CD4-positive, alpha-beta T cell treated with Interleukin-4 for 4 hours (primary cell): ENCODE measurements at regions not wholly inside any gene's neighbourhood (a gene's known extent, or its start where the extent isn't known, plus 50 kb on each side); places are given as distances from the start of the nearest gene placed in this dataset.

Source experiments
- DNase-seq: peaks from one replicate; pipeline ENCODE4 v3.0.0-alpha.2; 2020

DNA sequence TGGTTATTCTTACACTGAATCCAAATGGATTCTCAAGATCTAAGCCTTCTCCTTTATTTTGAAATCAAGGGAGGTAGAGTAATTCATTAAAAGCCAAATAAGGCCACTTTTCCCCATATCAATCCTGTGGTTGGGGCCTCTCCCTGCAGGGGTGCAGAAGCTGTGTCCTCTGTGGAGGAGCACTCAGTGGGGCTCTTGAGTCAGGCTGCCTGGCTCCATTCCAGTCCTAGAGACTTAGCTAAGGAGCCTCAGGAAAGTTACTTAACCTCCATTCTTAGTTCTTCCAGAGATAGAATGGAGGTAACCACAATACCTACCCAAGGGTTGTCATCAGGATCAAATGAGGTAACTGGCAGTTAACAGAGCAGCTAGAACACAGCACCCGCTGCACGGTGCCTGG is 564.3 kb downstream of the CMPK2 start:
- DNase-seq = no peak

DNA sequence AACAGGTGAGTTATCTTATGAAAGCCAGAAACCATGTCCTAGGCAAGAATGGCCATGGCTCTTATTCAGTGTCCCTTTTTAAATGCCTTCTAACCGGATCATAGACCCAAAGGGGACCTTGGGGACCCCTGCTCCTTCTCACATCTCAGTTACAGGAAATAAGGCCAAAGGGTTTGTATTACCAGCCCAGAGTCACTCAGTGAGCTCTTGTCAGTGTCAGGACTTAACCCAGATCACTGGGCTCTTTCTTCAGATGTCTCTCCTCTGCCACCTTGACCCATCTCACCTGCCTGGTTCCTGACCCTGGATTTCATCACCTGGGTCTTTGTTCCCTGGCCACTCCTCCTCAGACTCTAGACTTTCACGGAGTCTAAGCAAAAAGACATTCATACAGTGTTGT is 556.7 kb downstream of the CMPK2 start:
- no peak for DNase-seq

DNA sequence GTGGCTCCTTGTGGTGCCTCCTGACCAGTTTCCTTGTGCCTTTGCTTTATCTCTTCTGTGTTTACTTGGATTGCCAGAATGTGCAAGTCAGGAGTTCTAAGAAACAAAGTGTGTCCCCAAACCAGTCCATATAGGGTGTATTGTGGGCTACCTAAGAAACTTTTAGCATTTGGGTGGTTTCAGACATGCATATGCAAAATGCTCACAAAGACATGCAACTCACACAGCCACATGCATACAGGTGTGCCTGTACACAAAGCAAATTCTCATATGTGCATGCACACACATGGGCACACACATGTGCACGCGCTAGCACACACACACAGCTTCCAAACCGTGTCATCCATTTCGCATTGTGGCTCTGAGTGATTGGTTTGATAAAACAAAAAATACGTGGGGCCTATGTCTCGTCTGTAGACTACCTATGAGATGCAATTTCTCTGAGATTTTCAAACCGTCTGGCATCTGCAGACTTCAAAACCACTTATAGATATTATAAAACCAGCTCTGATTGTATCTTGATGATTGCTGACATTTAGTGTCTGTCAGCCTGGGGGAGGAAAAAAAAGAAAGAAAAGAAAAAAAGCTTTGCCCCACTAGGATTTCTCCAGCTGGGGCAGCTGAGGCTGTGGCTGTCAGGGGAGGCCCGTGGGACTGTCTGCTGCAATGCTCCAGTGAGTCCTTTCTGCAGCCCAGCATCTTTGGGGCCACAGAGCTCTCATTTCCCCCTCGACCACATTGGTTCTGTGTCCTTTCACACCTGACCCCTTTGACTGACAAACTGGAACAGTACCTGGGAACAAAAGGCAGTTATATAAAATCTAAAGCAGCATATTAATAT is 556.1 kb downstream of the CMPK2 start:
- no peak for DNase-seq

DNA sequence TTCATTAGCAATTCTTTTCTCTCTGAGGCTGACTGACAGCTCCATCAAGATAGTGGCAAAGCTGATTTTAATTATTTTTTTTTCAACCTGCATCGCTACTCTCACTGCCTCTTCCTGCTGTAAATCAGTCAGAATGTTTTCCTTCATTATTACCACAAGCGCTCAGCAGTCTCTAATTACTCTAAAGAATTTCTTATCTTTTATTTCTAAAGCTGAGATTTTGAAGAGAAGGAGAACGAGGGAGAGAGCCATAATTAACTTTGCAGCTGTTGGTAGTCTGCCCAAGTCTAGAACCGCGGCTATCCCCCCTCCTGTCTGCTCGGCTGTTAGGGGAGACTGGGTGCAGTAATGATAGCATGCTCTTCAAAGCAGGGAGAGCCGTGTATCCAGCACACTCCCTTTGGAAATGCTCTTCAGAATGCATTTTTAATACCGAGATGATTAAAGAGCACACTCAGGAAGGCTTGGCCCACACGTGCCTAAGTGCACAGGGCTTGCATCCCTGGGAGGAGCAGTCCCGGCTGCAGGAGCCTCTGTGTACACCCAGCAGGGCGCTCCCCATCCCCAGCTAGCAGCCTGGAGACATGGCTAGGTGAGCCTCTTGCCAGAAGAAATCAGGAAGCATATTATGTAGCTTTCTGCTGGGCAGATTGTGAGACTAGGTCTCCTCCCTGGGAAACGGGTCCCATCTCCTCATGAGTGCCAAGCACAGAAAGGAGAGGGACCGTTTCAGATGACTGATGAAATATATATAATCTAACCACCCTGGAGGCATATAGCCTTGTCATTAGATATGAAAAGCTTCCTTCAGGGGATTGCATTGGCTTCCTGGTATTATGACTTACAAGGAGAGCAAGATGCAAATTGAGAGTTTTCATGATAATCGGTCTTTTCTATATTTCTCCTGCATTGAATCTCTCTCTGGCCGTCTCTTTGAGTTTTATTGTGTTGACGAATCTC is 555.2 kb downstream of the CMPK2 start:
- DNase-seq = no peak

DNA sequence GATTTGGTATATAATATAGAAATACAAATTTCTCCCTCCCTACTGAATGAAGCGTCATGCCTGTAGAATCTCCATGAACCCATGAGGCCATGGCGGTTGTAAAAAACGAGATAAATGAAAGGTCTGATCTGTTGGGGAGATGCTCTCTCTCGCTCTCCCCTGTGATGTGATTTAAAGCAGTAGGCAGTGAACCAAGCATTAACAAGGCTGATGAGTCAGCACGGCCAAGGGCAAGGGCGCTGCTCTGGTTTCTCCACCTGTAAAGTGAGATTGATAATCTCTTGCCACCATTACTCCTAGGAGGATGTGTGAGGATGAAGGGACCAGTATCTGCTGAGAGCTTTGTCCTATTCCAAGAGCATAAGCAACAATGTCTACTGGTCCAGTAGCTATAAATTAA is 553.3 kb downstream of the CMPK2 start:
- DNase-seq = no peak

DNA sequence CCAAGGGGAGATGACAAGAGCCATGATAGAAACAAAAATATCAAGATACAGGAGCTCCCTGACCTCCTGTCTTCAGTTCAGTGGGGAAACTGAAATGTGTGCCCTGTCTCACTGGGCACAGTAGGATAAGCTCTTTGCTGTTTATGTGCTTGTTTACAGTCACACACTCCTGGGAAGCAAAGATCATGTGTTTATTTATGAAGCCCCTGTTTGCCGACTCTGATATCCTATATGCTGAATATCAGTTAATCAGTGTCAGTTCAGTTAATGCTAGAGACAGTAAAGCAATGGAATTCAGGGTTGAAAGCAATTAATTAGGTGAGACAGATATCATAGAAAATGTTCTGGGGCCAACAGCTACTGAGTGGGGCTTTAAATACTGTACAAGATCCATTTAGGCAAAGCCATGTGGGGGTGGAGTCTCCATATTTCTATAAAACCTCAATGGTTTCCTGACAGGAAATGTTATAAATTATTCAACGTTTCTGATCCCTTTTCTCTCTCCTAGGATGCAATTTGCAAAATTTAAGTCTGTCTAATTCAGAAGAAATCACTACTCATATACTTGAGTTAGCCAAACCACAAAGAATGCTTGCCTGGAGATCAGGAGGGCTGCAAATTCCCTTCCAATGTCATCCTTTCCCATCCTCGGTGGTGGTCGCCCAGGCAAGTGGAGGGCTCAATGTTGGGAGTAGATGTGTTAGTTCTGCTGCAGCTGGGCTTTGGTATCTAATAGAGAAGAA is 551.3 kb downstream of the CMPK2 start:
- no peak for DNase-seq

DNA sequence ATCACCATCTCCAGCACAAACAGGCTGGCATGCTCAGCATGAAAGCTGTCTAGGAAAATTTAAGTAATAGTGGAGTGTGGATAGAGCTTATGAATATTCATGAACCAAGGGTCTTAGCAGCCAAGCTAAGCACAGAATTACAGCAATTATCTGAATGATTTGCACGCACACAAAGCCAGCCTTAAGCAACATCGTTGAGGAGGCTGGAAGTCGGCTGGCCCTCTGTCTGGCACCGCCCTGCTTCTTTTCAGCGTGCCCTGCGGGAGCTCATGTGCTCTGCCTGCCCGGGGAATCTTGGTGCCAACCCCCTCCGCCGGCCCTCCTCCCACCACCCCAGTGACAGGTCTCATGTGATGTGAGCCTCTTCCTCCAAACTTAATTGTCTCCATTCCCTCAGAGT is 540.1 kb downstream of the CMPK2 start:
- DNase-seq = no peak

DNA sequence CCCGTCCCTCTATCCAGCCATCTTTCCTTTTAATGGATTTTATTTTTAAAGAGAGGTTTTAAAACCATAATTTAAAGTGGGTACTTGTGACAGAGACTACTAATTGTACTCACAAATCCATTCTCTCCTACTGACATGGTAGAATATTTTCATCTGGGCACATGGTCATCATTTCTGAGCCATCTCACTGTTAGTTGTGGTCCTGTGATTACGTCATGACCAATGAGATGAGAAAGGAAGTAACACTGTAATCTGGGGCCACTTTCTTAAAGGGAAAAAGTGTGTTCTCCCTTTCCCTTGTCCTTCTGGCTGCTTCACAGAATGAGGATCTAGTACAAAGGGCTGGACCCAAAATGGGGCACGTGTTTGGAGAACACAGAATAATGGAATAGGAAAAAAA is 538.7 kb downstream of the CMPK2 start:
- DNase-seq = no peak

DNA sequence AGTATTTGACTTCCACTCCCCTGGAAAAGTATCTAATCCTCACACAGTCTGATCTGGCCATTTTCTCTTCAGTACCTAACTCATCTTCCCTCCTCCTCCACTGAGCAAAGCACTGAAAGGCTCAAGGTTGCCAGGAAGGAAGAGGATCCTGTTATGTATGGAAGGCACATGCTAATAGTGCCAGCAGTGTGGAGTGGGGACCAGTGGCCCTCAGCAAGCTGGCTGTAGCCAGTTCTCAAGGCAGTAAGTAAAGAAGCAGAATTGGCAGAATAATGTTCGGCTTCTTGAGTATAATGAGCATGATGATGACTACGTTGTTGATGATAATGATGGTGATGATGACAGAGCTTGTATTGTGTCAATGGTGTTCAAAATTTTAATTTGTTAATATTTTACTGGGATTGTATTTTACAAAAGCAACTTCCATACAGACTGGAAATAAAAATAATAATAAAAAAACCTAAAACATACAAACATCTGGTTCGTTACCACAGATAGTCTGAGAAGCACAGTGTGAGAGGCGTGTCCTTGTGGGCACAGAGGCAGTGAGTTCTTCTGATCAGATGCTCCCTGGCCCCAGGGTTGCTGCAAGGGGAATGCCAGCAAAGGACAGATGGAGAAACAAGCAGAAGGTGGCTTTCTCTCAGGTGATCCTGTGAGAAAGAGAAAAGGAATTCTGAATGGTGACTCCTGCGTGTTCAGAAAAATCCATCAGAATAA is 528.8 kb downstream of the CMPK2 start:
- DNase-seq = no peak

DNA sequence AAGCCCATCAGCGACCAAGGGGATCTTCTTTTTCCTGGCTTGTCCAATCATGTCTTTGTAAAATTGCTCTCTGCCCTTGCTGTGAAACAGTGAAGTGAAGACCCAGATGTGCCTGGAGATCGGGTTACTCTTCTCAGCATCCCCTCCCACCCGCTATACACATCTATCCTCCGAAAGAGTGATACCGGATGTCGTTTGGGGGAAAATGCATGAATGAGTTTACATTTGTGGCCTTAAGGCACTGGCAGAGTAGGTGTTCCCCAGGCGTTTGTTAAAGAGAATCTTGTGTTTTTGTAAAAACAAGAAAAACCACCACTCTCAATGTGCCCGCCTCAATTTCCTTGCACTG is 528.3 kb downstream of the CMPK2 start:
- DNase-seq = no peak

DNA sequence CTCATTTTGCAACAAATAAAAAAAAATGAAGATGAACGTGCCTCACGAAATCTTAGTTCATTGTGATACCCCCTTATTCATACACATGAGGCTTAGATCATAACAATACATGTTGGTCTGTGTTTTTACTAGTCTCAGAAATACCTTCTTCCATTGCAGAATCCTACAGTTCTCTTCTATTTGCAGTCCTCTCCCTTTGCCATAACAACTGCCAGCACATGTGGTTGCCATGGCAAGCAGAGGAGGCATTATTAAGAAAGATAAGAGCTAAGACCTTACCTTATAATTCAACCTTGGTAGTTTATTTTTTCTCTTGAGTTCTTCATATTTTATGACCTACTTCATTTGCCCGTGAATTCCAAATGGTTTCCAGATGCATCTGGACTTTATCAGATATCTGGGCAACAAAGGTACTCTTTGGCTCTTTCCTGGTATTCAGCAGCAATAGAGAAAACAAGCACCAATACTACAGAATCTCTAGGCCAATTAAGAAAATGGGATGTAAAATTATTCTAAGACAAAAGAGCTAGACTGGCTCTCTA is 524.0 kb downstream of the CMPK2 start:
- no peak for DNase-seq

DNA sequence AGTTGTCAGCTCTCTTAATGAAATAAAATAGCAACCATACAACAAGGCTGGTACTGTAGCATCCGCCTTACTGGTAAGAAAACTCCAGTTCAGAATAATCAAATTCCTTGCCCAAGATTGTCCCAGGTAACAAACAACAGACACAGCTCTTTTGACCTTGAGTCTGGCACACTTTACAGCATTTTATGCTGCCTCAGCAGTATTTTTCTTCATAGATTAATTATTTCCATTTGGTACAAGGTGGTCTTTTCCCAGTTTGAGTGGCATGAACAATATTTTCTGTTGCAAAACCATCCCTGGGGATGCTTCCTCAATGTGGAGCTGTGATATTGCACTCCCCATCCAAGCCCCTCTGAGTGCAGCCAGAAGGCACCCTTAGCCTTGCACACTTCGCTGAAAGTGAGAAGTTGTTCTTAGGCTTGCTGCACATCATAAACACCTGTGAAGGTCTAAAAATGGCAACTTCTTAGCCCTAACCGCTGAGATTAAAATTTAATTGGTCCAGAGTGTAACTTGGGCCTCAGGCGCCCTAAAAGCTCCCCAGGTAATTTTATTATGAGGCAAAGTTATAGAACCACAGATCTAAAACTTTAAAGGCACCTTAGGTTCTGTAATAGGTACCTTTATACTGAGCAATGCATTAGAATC is 523.3 kb downstream of the CMPK2 start:
- no peak for DNase-seq

DNA sequence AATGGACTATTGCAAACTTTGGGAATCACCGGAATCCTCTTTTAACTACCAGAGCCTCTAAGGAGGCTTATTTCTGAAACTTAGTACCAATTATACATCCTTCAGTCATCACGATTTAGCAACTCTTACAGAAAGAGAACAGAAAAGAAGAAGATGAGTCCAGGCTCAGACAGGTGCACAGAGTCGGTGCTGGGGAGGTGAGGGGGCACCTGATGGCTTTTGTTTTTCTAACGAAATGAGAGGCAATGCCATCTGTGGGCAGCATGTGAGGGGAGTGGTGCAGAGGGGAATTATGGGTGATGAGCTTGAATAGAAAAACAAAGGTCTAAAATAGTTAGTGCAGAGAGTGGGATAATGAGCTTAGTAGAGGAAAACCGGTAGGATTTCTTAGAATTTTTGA is 522.6 kb downstream of the CMPK2 start:
- no peak for DNase-seq

DNA sequence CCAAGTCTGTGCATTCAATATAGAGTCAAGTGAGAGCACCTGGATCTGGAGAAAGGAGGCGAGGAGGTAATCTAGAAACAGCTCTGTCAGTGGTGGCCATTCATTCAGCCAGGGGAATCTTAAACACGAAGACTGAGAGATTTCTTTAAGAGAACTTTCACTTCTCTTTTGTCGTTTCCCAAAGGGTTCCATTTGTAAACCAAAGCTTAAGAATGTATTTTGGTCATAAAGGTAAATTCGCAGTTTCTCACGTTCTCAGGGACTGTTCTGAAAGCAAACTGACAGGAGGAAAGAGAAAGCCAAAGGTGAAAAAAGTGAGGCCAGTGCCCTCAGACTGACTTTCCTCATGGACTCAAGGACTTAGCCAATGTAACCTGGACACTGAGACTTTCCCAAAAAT is 513.5 kb downstream of the CMPK2 start:
- no peak for DNase-seq

DNA sequence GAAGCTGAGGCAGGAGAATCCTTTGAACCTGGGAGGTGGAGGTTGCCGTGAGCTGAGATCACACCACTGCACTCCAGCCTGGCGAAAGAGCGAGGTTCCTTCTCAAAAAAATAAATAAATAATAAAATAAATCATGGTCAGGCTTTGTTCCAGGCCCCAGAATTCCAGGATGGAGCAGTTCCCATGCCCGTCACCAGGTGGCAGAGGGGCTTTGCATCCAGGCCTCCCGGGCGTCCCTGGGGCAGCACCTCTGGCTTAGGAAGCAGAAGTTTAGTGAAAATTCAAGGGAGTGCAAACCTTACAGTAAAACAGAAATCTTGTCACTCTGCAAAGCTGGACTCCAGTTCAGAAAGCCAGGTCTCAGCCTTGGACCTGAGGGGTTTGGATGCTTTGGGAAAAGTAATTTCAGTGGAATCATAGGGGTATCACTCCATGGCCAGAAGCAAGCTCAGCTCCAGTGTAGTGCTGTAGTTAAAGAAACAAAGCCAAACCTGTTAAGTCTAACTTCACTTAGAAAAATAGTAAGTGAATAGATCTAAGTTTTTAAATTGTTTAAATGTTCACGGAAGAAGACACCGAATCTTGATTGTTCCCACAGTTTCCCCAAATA is 512.7 kb downstream of the CMPK2 start:
- no peak for DNase-seq

DNA sequence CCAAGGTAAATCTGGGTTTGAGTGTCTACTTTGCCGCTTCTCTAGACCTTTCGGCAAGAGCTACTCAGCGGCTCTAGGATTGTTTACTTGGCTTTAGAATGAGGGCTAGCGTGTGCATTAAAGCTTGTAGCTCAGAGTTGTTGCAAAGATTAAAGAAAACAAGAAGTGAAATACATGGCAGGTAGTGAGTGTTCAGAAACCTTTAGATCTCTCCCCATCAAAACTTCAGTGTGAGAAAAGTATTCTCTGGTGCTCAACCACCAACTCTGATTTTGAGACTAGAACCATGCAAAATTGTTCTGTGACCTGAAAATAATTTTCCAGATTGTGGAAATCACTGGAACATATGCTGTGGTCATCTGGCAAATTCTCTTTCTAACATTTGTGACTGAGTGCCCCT is 512.0 kb downstream of the CMPK2 start:
- no peak for DNase-seq

DNA sequence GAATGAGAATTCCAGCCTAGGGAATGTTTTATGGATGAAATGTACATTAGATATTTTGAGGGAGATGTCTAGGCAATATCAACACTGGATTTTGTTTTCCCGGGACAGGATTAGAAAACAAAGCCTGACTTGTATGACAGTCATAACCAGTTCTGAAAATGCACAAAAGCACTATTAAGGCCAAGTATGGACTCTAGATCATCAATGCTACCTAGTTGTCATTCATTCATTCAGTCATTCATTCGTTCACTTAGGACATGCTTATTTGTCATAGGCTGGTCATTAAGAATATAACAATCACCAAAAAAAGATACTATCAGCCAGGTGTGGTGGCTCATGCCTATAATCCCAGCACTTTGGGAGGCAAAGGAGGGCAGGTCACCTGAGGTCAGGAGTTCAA is 511.2 kb downstream of the CMPK2 start:
- no peak for DNase-seq

DNA sequence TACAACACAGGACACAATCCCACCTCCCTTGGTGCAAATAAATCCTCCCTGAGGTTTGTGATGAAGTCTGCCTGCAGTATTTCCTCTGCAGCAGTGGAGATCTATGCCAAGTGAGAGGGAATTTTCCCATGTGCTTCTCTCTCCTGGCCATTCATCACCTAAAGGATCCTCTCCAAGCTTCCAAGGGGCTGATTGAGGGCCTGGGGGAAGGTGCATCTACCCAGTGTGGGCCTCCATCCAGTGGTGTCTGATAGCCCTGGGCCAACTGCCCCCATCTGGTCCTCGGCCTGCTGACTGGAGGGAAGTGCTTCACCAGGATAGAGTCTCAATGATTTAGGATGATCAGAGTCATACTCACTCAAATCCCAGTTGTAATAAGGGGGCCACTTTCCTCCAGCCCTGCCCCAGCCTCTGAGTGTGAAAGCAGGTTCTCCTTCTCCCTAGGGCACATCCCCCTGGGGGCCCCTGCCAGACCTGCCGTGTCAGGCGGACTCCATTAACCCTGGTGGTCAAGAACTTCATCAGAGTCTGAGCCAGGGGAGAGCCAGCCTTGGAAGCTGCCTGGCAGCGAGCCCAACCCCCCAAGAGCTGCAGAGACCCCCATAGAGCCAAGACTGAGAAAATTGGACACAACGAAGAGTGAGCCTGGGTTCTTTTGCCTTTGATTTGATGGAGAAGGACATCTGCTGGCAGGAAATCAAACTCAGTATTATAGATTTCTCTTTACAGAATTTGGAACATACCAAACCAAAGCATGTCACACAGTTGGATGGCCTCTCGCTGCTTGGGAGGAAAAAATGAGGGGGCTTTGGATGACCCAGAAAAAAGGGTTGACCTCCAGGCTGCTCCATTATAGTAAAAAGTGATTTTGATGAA is 509.6 kb downstream of the CMPK2 start:
- DNase-seq = no peak

DNA sequence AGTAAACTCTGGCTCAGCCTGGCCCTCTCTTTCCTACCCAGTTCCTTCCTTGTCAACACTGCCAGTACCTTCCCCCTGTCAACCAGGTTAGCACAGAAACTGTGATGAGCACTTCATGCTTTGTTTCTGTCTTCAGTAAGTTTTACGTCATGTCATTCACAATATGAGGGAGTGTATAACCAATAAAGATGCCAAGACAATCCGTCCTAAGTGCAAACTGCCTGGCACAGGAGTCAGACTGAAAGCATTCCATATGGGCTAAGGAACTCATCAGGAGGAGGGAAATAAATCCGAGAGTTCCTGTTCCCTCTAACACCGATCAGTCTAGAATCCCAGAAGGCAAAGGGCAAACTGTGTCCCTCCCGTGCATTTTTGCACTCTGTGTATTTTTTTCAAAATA is 507.2 kb downstream of the CMPK2 start:
- no peak for DNase-seq

DNA sequence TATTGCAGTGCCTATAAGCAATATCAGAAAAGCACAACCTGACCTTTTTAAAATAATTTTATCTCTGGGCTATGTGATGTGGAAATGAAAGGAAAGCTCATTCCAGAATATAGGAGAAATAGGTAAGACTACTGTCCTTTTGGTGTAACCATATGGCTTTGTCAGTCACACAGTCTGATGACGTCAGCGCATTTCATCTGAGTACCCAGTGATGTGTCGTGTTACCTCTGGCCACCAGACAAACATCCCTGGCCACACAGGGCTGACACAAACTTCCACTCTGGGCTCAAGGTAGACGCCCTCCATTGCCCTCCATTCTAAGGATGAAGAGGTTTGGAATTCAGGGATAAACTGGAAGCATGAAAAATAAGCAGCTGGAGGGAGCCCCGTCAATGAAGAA is 506.7 kb downstream of the CMPK2 start:
- no peak for DNase-seq

DNA sequence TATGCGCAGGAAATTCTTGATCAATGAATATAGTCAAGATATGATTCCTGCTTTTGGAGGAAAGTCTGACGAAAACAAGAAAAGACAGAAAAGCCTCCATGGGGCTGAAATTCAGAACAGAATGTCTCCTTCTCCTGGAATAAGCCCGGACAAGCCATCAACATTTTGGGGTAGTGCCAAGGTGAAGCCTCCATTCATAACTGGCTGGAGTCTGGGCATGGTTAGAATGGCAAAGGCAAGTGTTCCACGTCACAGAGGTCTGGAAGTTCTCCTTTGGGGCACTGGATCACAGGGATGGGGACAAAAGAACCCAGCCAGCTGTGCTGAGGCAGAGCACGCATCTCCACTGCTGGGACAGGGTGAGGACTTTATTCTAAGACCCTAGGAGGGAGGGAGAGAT is 505.7 kb downstream of the CMPK2 start:
- no peak for DNase-seq
